LNCaP clone FGC (cell line): ENCODE measurements at regions not wholly inside any gene's neighbourhood (a gene's known extent, or its start where the extent isn't known, plus 50 kb on each side); places are given as distances from the start of the nearest gene placed in this dataset.

Source experiments
- DNase-seq: peaks from one replicate; pipeline ENCODE4 v3.0.0-alpha.2; 2011; ENCODE audit warnings: low read depth
- H3K4me3 ChIP-seq: 2 replicates; pipeline ENCODE4 v1.5.1; 2011; ENCODE audit warnings: mild to moderate bottlenecking, low read depth, low read length, control low read depth
- CTCF ChIP-seq: IDR thresholded peaks from 2 replicates; pipeline ENCODE4 v1.5.1; 2012; ENCODE audit warnings: mild to moderate bottlenecking; ENCODE audit not compliant: control insufficient read depth, insufficient read depth; ENCODE audit errors: extremely low read depth

- no peak for DNase-seq
- TF ChIP-seq CTCF, result no peak
- H3K4me3 ChIP-seq, result no peak overlapping the region
These were observed 654.9 kb upstream of the CELF2 start for GRCh38 chr10:10362800-10363199.

- no peak for DNase-seq
- no peak overlapping the region for H3K4me3 ChIP-seq
- no peak for TF ChIP-seq CTCF
These were observed 654.5 kb upstream of the CELF2 start for GRCh38 chr10:10363217-10363616.

- H3K4me3 ChIP-seq, result no peak overlapping the region
- DNase-seq, result no peak
- TF ChIP-seq CTCF, result no peak
These were observed 652.8 kb upstream of the CELF2 start for GRCh38 chr10:10364902-10365301.

GRCh38 chr10:10365676-10366075 lies 652.0 kb upstream of the CELF2 start:
- no peak for DNase-seq
- TF ChIP-seq CTCF, result no peak
- H3K4me3 ChIP-seq, result no peak overlapping the region

GRCh38 chr10:10366836-10367235 lies 650.8 kb upstream of the CELF2 start:
- no peak overlapping the region for H3K4me3 ChIP-seq
- no peak for TF ChIP-seq CTCF
- DNase-seq, result no peak

- no peak for DNase-seq
- TF ChIP-seq CTCF, result no peak
- H3K4me3 ChIP-seq, result no peak overlapping the region
These were observed 650.4 kb upstream of the CELF2 start for GRCh38 chr10:10367264-10367663.

GRCh38 chr10:10368951-10369576 lies 648.6 kb upstream of the CELF2 start:
- no peak overlapping the region for H3K4me3 ChIP-seq
- no peak for TF ChIP-seq CTCF
- no peak for DNase-seq
